H9 (cell line): ENCODE measurements at regions not wholly inside any gene's neighbourhood (a gene's known extent, or its start where the extent isn't known, plus 50 kb on each side); places are given as distances from the start of the nearest gene placed in this dataset.

Experiments
- DNase-seq: peaks from one replicate; pipeline ENCODE4 v3.0.0-alpha.2; 2017
- H2AFZ ChIP-seq: one replicate; pipeline ENCODE4 v1.6.1; 2013; ENCODE audit warnings: mild to moderate bottlenecking, low read length, control low read depth, moderate library complexity
- H2AK5ac ChIP-seq: 2 replicates; pipeline ENCODE4 v1.6.1; 2013; ENCODE audit warnings: low read length, control low read depth, mixed read lengths; ENCODE audit not compliant: insufficient read length
- H2BK120ac ChIP-seq: one replicate; pipeline ENCODE4 v1.6.1; 2013; ENCODE audit warnings: low read depth, mild to moderate bottlenecking, low read length, control low read depth, inconsistent platforms; ENCODE audit not compliant: poor library complexity, severe bottlenecking
- H2BK12ac ChIP-seq: 2 replicates; pipeline ENCODE4 v1.6.1; 2013; ENCODE audit warnings: low read length, control low read depth, mixed read lengths, low read depth; ENCODE audit not compliant: insufficient read length
- H2BK15ac ChIP-seq: 2 replicates; pipeline ENCODE4 v1.6.1; 2013; ENCODE audit warnings: low read depth, low read length, control low read depth
- H2BK20ac ChIP-seq: one replicate; pipeline ENCODE4 v1.6.1; 2013; ENCODE audit warnings: low read depth, mild to moderate bottlenecking, low read length, control low read depth, inconsistent platforms; ENCODE audit not compliant: poor library complexity, severe bottlenecking
- H2BK5ac ChIP-seq: 2 replicates; pipeline ENCODE4 v1.6.1; 2013; ENCODE audit warnings: low read length, control low read depth, mixed read lengths; ENCODE audit not compliant: insufficient read length
- H3K14ac ChIP-seq: 2 replicates; pipeline ENCODE4 v1.6.1; 2013; ENCODE audit warnings: low read length, control low read depth; ENCODE audit not compliant: insufficient read depth
- H3K18ac ChIP-seq: 2 replicates; pipeline ENCODE4 v1.6.1; 2013; ENCODE audit warnings: low read depth, mild to moderate bottlenecking, mixed read lengths, low read length, control low read depth; ENCODE audit not compliant: insufficient read length
- H3K23ac ChIP-seq: 2 replicates; pipeline ENCODE4 v1.6.1; 2013; ENCODE audit warnings: low read length, control low read depth, mixed read lengths, low read depth; ENCODE audit not compliant: insufficient read length
- H3K23me2 ChIP-seq: 2 replicates; pipeline ENCODE4 v1.6.1; 2013; ENCODE audit warnings: low read depth, mild to moderate bottlenecking, mixed read lengths, low read length, control low read depth; ENCODE audit not compliant: insufficient read length, poor library complexity, severe bottlenecking
- H3K27ac ChIP-seq: 2 replicates; pipeline ENCODE4 v1.5.1; 2013; ENCODE audit warnings: low read length, control low read depth, mixed read lengths, low read depth; ENCODE audit not compliant: insufficient read length
- H3K27me3 ChIP-seq: 2 replicates; pipeline ENCODE4 v1.6.1; 2013; ENCODE audit warnings: low read length, control low read depth, inconsistent platforms; ENCODE audit not compliant: insufficient read depth
- H3K4ac ChIP-seq: 2 replicates; pipeline ENCODE4 v1.6.1; 2013; ENCODE audit warnings: low read depth, mild to moderate bottlenecking, control low read depth, inconsistent platforms, low read length, moderate library complexity
- H3K4me1 ChIP-seq: 2 replicates; pipeline ENCODE4 v1.6.1; 2013; ENCODE audit warnings: low read length, control low read depth, inconsistent platforms; ENCODE audit not compliant: insufficient read depth
- H3K4me2 ChIP-seq: 2 replicates; pipeline ENCODE4 v1.6.1; 2013; ENCODE audit warnings: low read length, control low read depth, mixed read lengths; ENCODE audit not compliant: insufficient read length, insufficient read depth
- H3K56ac ChIP-seq: 2 replicates; pipeline ENCODE4 v1.6.1; 2013; ENCODE audit warnings: low read depth, mild to moderate bottlenecking, mixed read lengths, low read length, control low read depth; ENCODE audit not compliant: insufficient read length
- H3K79me1 ChIP-seq: 2 replicates; pipeline ENCODE4 v1.6.1; 2013; ENCODE audit warnings: low read depth, mild to moderate bottlenecking, moderate library complexity, low read length, control low read depth, inconsistent platforms; ENCODE audit not compliant: insufficient read depth, poor library complexity, severe bottlenecking
- H3K79me2 ChIP-seq: 2 replicates; pipeline ENCODE4 v1.6.1; 2013; ENCODE audit warnings: low read length, control low read depth, inconsistent platforms; ENCODE audit not compliant: insufficient read depth
- H3K9ac ChIP-seq: 2 replicates; pipeline ENCODE4 v1.6.1; 2013; ENCODE audit warnings: low read length, control low read depth, mixed read lengths; ENCODE audit not compliant: insufficient read length; ENCODE audit errors: extremely low read depth
- H3K9me3 ChIP-seq: one replicate; pipeline ENCODE4 v1.6.1; 2013; ENCODE audit warnings: low read depth, low read length, inconsistent platforms; ENCODE audit not compliant: control insufficient read depth
- H3T11ph ChIP-seq: one replicate; pipeline ENCODE4 v1.6.1; 2013; ENCODE audit warnings: mild to moderate bottlenecking, low read length, control low read depth, inconsistent platforms
- H4K20me1 ChIP-seq: one replicate; pipeline ENCODE4 v1.6.1; 2013; ENCODE audit not compliant: control insufficient read depth, insufficient read length, insufficient read depth
- H4K5ac ChIP-seq: 2 replicates; pipeline ENCODE4 v1.6.1; 2013; ENCODE audit warnings: low read depth, mild to moderate bottlenecking, mixed read lengths, low read length, control low read depth; ENCODE audit not compliant: insufficient read length
- H4K8ac ChIP-seq: replicated peaks from 2 replicates; pipeline ENCODE4 v1.6.1; 2013; ENCODE audit warnings: low read length, control low read depth, mixed read lengths, low read depth; ENCODE audit not compliant: insufficient read length
- H4K91ac ChIP-seq: 2 replicates; pipeline ENCODE4 v1.6.1; 2013; ENCODE audit warnings: low read depth, mild to moderate bottlenecking, moderate library complexity, mixed read lengths, low read length, control low read depth; ENCODE audit not compliant: insufficient read length
- H3K27ac Mint-ChIP-seq, 3 experiments: 2 replicates in 2 of 3; 3 replicates in 1 of 3; pipeline ENCODE4 v1.8.0; 2020 to 2021; ENCODE audit warnings: mixed read lengths in 3 of 3, mild to moderate bottlenecking in 1 of 3, moderate library complexity in 1 of 3
- H3K27me3 Mint-ChIP-seq: 2 replicates; pipeline ENCODE4 v1.8.0; 2021; ENCODE audit warnings: low read depth, mild to moderate bottlenecking, moderate library complexity, mixed read lengths
- H3K36me3 Mint-ChIP-seq, 3 experiments: 2 replicates in 2 of 3; 3 replicates in 1 of 3; pipeline ENCODE4 v1.8.0; 2020 to 2021; ENCODE audit warnings: low read depth in 3 of 3, mixed read lengths in 3 of 3; ENCODE audit not compliant: insufficient read depth in 1 of 3
- H3K4me1 Mint-ChIP-seq, 2 experiments: 2 replicates each; pipeline ENCODE4 v1.8.0; 2020; ENCODE audit warnings: mixed read lengths in 2 of 2
- H3K4me3 Mint-ChIP-seq, 2 experiments: 2 replicates in 1 of 2; 3 replicates in 1 of 2; pipeline ENCODE4 v1.8.0; 2020 to 2021; ENCODE audit warnings: mild to moderate bottlenecking in 2 of 2, mixed read lengths in 2 of 2, moderate library complexity in 1 of 2
- H3K9me3 Mint-ChIP-seq, 2 experiments: 2 replicates in 1 of 2; 3 replicates in 1 of 2; pipeline ENCODE4 v1.8.0; 2020; ENCODE audit warnings: mild to moderate bottlenecking in 2 of 2, mixed read lengths in 2 of 2, moderate library complexity in 1 of 2
- CTCF ChIP-seq: fragments of 200-600 bp; sonication (generic); conservative IDR thresholded peaks from 3 replicates; pipeline ENCODE4 v1.8.0; 2021; ENCODE audit warnings: antibody characterized with exemption, mild to moderate bottlenecking
- WGBS: extraction: QIAGEN DNeasy Blood & Tissue Kit; methylation state at CpG from one replicate; pipeline ENCODE4 v1.1.7; 2013; ENCODE audit warnings: missing lambda C conversion rate, low lambda C conversion rate, mixed read lengths; ENCODE audit not compliant: insufficient read length; ENCODE audit errors: extremely low coverage; 5-methylcytosine and 5-hydroxymethylcytosine counted together

DNA sequence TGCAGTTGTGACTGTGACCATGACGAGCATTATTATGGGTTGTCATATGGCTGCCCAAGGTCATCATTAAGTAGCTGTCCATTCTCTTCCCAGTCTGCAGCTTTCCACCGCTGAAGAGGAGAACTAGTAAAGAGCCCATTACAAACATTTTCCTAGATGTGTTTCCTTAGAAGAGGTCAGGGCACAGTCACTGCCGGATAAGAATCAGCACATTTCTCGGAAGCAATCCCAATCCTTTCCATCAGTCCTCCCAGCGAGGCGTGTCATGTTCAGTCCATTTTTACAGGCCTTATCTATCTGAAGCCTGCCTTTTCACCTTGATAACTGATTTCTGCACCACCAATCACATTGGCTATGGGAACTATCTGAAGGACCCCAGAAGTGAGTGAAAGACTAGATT lies 319.9 kb upstream of the SLC14A2 start:
- H3T11ph ChIP-seq: no peak overlapping the region
- no peak overlapping the region for H2BK15ac ChIP-seq
- DNase-seq: no peak
- H2BK12ac ChIP-seq: no peak overlapping the region
- no peak for TF ChIP-seq CTCF
- no peak overlapping the region for H2BK5ac ChIP-seq
- no peak overlapping the region for H4K91ac ChIP-seq
- no peak overlapping the region for H3K23ac ChIP-seq
- peaks cover 8 to 9% of the 10 kb centered on the region in 2 experiments for H3K4me1 Mint-ChIP-seq
- no peak overlapping the region for H4K8ac ChIP-seq
- no peak overlapping the region for H3K9ac ChIP-seq
- no peak overlapping the region for H3K14ac ChIP-seq
- no peak overlapping the region for H2BK120ac ChIP-seq
- no peaks in the 10 kb centered on the region for H3K36me3 Mint-ChIP-seq
- no peak overlapping the region for H3K27ac ChIP-seq
- no peaks in the 10 kb centered on the region for H3K9me3 ChIP-seq
- H3K79me1 ChIP-seq: no peaks in the 10 kb centered on the region
- no peak overlapping the region for H3K18ac ChIP-seq
- WGBS: no CpG with 5 or more reads among the region's 6 CpGs
- no peaks in the 10 kb centered on the region for H3K23me2 ChIP-seq
- H3K27me3 Mint-ChIP-seq: 0 out of 2 replicates have a peak, but pooled peaks cover 2% of the 10 kb centered on the region
- no peaks in the 10 kb centered on the region for H3K79me2 ChIP-seq
- H2BK20ac ChIP-seq: no peak overlapping the region
- H3K4me1 ChIP-seq: no peaks in the 10 kb centered on the region
- H3K9me3 Mint-ChIP-seq: no peaks in the 10 kb centered on the region
- no peak overlapping the region for H4K5ac ChIP-seq
- H2AFZ ChIP-seq: no peak overlapping the region
- H3K4me2 ChIP-seq: no peak overlapping the region
- H2AK5ac ChIP-seq: no peak overlapping the region
- H3K4me3 Mint-ChIP-seq: no peak overlapping the region
- no peak overlapping the region; a peak in 1 of 7 replicates for H3K27ac Mint-ChIP-seq
- H3K56ac ChIP-seq: no peak overlapping the region
- H3K27me3 ChIP-seq: no peaks in the 10 kb centered on the region
- H3K4ac ChIP-seq: no peak overlapping the region
- H4K20me1 ChIP-seq: no peaks in the 10 kb centered on the region
